NCI-H2171 (cell line): ENCODE measurements at regions not wholly inside any gene's neighbourhood (a gene's known extent, or its start where the extent isn't known, plus 50 kb on each side); places are given as distances from the start of the nearest gene placed in this dataset.
"Not testable (repeated sequence)": the region's sequence is repeated elsewhere in the genome, so short reads cannot be mapped to it uniquely, and the experiment has no call there.

Source experiments
- DNase-seq: peaks from one replicate; lab custom pipeline; 2025; lab: John Stamatoyannopoulos, UW

GRCh38 chr15:84547150-84547549 lies 53.7 kb upstream of the ZSCAN2 start:
- DNase-seq, result not testable (repeated sequence)

GRCh38 chr15:84550503-84550902 lies 50.3 kb upstream of the ZSCAN2 start:
- DNase-seq, result not testable (repeated sequence)
